Psoas muscle (tissue), 7 donors: ENCODE measurements at regions not wholly inside any gene's neighbourhood (a gene's known extent, or its start where the extent isn't known, plus 50 kb on each side); places are given as distances from the start of the nearest gene placed in this dataset.
A peak's percentile ranks its signal among the peaks of the same experiment; 100 is the strongest.

ENCODE experiments used
- ATAC-seq, 4 donors: fragments of 200-7000 bp; cut with Tn5 transposase; one replicate each; pipeline ENCODE4 v1.9.1; 2020; ENCODE audit warnings: moderate library complexity in 3 of 4, mild to moderate bottlenecking in 2 of 4
- DNase-seq, 2 donors: peaks; one replicate each; pipeline ENCODE4 v3.0.0-alpha.2; 2020
- H3K27ac ChIP-seq: fragments of 200-600 bp; one replicate; pipeline ENCODE4 v1.8.0; 2022
- H3K27me3 ChIP-seq, 3 donors: fragments of 200-600 bp in 1 of 3; one replicate each; pipeline versions ENCODE4 v1.6.1 to v1.8.0; 2013 to 2022; ENCODE audit warnings: low read length in 2 of 3, mild to moderate bottlenecking in 2 of 3, moderate library complexity in 1 of 3; ENCODE audit not compliant: insufficient read depth in 3 of 3
- H3K36me3 ChIP-seq, 2 donors: fragments of 200-600 bp in 1 of 2; one replicate each; pipeline versions ENCODE4 v1.6.1 to v1.8.0; 2013 to 2022; ENCODE audit warnings: low read depth in 1 of 2, mild to moderate bottlenecking in 1 of 2, moderate library complexity in 1 of 2; ENCODE audit not compliant: insufficient read depth in 1 of 2
- H3K4me1 ChIP-seq: fragments of 200-600 bp; one replicate; pipeline ENCODE4 v1.8.0; 2022
- H3K4me3 ChIP-seq: fragments of 200-600 bp; one replicate; pipeline ENCODE4 v1.8.0; 2022; ENCODE audit warnings: mild to moderate bottlenecking
- H3K9me3 ChIP-seq: fragments of 200-600 bp; one replicate; pipeline ENCODE4 v1.8.0; 2022
- WGBS, 3 donors: extraction: QIAGEN DNeasy Blood & Tissue Kit; methylation state at CpG; one replicate each; pipeline versions ENCODE4 v1.1.6 to v1.1.7; 2013; 5-methylcytosine and 5-hydroxymethylcytosine counted together
- intact Hi-C, 2 donors: fragments of 100-400 bp; cut with DNase I; formaldehyde crosslinking; loops; one replicate each; pipeline versions ENCODE4 v1.11.0 to v1.14.2; 2022
- TF ChIP-seq, protein P1 (sequence below): fragments of 200-600 bp; IDR thresholded peaks from one replicate; pipeline ENCODE4 v1.8.0; 2022; ENCODE audit warnings: antibody characterized with exemption
- donor health status: healthy with polysubstance abuse.
- donor health status: DM: no; HTN: no; CAD: no; lungs with moderate emphysema.
- donor health status: Bipolar disorder and iron deficiency.
- donor health status: healthy.
- donor health status: DM: yes; HTN: yes; CAD: no.
- donor health status: DM: no; HTN: no; CAD: no.
- donor health status: DM: yes; HTN: yes; CAD: no.

DNA sequence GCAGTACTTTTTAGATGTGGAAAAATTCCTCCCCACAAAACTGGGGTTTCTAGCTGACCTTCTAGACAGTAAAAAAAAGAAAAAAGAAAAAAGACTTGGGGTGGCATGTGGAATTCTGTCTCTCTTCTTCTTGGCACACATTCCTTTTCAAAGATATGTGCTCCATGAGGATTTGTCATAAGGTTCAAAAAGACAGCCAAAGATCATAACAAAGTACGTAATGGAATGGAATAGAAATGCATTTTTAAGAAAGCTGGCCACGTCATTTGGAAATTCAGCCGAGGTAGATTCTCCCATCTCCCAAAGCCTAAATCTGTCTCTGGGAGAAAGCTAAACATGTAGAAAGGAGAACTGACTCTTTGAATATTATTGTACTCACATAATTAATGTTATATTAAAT, 381.3 kb upstream of the NFE2L3 start:
- DNase-seq (no peak), ATAC-seq (no peak)
- TF ChIP-seq, protein P1, sequence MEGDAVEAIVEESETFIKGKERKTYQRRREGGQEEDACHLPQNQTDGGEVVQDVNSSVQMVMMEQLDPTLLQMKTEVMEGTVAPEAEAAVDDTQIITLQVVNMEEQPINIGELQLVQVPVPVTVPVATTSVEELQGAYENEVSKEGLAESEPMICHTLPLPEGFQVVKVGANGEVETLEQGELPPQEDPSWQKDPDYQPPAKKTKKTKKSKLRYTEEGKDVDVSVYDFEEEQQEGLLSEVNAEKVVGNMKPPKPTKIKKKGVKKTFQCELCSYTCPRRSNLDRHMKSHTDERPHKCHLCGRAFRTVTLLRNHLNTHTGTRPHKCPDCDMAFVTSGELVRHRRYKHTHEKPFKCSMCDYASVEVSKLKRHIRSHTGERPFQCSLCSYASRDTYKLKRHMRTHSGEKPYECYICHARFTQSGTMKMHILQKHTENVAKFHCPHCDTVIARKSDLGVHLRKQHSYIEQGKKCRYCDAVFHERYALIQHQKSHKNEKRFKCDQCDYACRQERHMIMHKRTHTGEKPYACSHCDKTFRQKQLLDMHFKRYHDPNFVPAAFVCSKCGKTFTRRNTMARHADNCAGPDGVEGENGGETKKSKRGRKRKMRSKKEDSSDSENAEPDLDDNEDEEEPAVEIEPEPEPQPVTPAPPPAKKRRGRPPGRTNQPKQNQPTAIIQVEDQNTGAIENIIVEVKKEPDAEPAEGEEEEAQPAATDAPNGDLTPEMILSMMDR = no peak
- WGBS, 3 donors = 21 to 28% (median 25%) methylated on average over 3 of the region's 3 CpGs
- Histone ChIP-seq H3K36me3 (no peaks in the 10 kb centered on the region), H3K27ac (peak overlapping the region; percentile 69), H3K4me3 (no peak overlapping the region), H3K9me3 (no peaks in the 10 kb centered on the region), H3K4me1 (peaks cover 26% of the 10 kb centered on the region), H3K27me3 (no peaks in the 10 kb centered on the region)
- intact Hi-C loops = no loop called here

DNA sequence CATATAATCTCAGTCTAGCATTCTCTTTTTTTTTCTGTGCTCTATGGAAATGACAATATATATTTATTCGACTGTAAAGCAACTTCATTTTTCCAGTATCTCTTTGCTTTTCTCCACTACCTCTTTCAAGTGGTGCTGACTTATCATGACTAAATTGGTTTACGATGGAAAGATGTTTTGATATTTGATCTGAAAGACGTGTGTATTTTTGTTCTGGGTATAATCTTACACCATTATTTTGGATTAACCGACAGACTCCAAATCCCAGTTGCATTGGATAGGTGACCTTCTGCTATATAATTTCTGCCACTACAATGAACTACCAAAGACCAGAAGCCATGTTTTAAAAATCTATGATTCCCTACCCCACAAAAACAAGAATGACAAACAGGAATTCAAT, 380.5 kb upstream of the NFE2L3 start:
- 29 to 47% (median 29%) methylated on average over 4 of the region's 4 CpGs for WGBS, 3 donors
- Histone ChIP-seq H3K4me1 (peaks cover 31% of the 10 kb centered on the region), H3K27me3 (no peaks in the 10 kb centered on the region), H3K9me3 (no peaks in the 10 kb centered on the region), H3K27ac (peak overlapping the region; percentile 69), H3K36me3 (no peaks in the 10 kb centered on the region), H3K4me3 (no peak overlapping the region)
- intact Hi-C loops = no loop called here
- DNase-seq = no peak
- TF ChIP-seq, protein P1 = no peak
- peak in 1 of 4 donors; percentile 52 for ATAC-seq

DNA sequence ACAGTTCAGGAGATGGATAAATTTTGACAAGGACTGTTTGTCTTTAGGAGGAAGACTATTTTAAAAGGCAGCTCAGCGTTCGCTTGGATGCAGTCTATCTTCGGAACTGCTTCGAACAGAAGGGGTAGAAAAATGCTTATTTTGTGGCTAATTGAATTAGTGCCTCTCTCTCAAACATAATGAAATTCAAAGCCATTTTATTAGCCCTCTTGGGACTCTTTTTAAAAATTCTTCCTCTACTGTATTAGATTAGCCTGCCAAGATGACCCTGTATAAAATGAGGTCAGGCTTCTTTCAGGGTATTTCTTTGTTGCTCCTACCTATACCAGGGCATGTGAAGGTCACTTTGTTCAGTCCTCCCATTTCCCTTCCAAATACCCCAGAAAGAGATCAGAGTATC, 379.2 kb upstream of the NFE2L3 start:
- Histone ChIP-seq H3K36me3 (no peaks in the 10 kb centered on the region), H3K4me3 (no peak overlapping the region), H3K4me1 (peaks cover 44% of the 10 kb centered on the region), H3K27ac (no peak overlapping the region), H3K27me3 (no peaks in the 10 kb centered on the region), H3K9me3 (no peaks in the 10 kb centered on the region)
- no peak for DNase-seq
- TF ChIP-seq, protein P1 = no peak
- ATAC-seq = no peak
- 87 to 93% (median 92%) methylated on average over 4 of the region's 4 CpGs for WGBS, 3 donors
- intact Hi-C loops = no loop called here

DNA sequence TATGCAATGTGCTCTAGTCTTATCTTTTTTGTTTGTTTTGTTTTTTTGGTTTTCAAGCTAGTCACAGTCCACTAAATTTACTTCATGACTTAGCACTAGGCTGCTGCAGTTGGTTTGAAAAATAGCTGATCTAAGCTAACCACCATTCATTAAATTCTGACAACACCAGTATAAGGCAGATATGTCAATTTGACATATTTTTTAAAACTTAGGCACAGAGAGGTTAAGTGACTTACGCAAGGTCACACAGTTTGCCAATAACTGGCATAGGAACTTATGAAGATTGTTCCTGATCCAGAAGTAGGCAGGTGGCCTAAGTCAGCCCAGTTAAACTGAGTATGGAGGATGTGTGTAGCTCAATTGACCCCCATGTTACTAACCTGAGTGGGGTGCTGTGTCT, 377.3 kb upstream of the NFE2L3 start:
- intact Hi-C loops = loop anchor here (5.0 kb wide), 2 partner anchors 63 to 78 kb away; no protein-coding TSS in a partner anchor
- H3K4me1 ChIP-seq = peaks cover 55% of the 10 kb centered on the region
- no peak overlapping the region for H3K27ac ChIP-seq
- no peak for ATAC-seq
- DNase-seq = no peak
- no peaks in the 10 kb centered on the region for H3K36me3 ChIP-seq
- TF ChIP-seq, protein P1 = no peak
- WGBS, 3 donors = 97 to 100% (median 97%) methylated on average over 1 of the region's 1 CpG
- H3K27me3 ChIP-seq = no peaks in the 10 kb centered on the region
- H3K9me3 ChIP-seq = no peaks in the 10 kb centered on the region
- H3K4me3 ChIP-seq = no peak overlapping the region

DNA sequence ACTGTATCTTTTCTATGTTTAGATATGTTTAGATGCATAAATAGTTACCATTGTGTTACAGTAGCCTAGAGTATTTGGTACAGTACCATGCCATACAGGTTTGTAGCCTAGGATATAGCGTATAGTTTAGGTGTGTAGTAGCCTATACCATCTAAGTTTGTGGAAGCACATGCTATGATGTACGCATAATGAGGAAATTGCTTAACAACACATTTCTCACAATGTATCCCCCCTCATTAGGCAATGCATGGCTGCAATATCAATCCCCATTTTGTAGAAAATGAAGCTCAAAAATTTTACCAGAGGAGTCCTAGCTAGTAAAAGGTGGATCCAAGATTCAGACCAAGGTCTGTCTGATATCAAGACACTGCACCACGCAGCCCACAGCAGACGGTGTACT, 376.4 kb upstream of the NFE2L3 start:
- H3K36me3 ChIP-seq = no peaks in the 10 kb centered on the region
- WGBS, 3 donors = 91 to 97% (median 94%) methylated on average over 4 of the region's 4 CpGs
- H3K4me3 ChIP-seq = no peak overlapping the region
- H3K27ac ChIP-seq = peak overlapping the region; percentile 75
- no peaks in the 10 kb centered on the region for H3K9me3 ChIP-seq
- no peak for ATAC-seq
- H3K4me1 ChIP-seq = peaks cover 47% of the 10 kb centered on the region
- intact Hi-C loops = loop anchor here (5.0 kb wide), 2 partner anchors 62 to 77 kb away; no protein-coding TSS in a partner anchor
- no peaks in the 10 kb centered on the region for H3K27me3 ChIP-seq
- TF ChIP-seq, protein P1 = no peak
- DNase-seq = no peak
